ENCODE measurements at regions not wholly inside any gene's neighbourhood (a gene's known extent, or its start where the extent isn't known, plus 50 kb on each side); places are given as distances from the start of the nearest gene placed in this dataset.
"Not testable (repeated sequence)": the region's sequence is repeated elsewhere in the genome, so short reads cannot be mapped to it uniquely, and the experiment has no call there.

DNA sequence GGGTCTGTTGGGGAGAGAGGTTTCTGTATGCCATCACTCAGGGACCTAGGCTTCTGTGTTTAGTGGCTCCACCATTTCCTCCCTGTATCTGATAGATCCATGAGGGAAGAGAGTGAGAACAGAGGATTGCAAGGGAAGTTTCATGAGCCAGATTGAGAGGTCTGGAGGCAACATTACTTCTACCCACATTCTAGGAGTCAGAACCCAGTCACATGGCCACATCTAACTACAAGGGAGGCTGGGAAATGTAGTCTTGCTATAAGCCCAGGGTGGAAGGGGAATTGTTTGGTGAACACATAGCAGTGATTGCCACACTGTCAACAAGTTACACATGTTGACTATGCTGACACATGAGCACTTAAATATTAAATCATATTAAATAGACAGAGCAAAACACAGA, 834.8 kb downstream of the C12orf50 start:
- H3K9me3 Mint-ChIP-seq; intact Hi-C loops (cut with micrococcal nuclease); H3K27me3 Mint-ChIP-seq: not testable (repeated sequence)

DNA sequence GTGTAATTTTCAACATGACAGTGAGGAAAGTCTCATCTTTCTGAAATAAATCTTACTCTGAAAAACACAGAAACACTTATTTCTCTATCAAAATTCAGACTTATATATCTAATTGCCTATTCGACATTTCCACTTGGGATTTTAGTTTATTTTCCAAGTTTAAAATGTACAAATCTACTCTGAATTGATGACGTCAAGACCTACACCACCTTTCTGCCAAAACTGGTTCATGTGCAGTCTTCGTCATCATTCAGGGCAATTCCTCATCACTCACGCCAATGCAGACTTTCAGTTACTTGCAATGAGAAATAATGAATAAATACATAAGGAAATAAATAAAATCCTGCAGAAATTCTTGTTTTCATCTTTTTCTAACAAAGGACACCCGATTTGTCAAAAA, 843.8 kb downstream of the C12orf50 start:
- peaks cover 11% of the 10 kb centered on the region for H3K9me3 Mint-ChIP-seq

More for the DNA sequence above, 834.8 kb downstream of the C12orf50 start:
- H3K27ac Mint-ChIP-seq; H3K4me1 Mint-ChIP-seq (ENCODE audit: low read depth); H3K36me3 Mint-ChIP-seq (ENCODE audit: low read depth); H3K4me3 Mint-ChIP-seq: not testable (repeated sequence)

DNA sequence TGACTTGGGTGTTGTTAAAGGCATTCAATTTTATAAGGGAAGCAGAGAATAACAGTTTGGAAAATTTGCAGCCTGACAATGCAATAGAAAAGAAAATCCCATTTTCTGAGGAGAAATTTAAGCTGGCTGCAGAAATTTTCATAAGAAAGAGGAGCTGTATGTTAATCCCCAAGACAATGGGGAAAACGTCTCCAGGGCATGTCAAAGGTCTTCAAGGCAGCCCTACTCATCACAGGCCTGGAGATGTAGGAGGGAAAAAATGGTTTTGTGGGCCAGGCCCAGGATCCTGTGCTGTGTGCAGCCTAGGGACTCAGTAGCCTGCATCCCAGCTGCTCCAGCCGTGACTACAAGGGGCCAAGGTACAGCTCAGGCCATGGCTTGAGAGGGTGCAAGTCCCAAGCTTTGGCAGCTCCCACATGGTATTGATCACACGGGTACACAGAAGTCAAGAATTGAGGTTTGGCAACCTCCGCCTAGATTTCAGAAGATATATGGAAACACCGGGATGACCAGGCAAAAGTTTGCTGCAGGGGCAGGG, 846.4 kb downstream of the C12orf50 start:
- peaks cover 11% of the 10 kb centered on the region for H3K9me3 Mint-ChIP-seq
- H3K4me3 Mint-ChIP-seq: no peak overlapping the region
- H3K27ac Mint-ChIP-seq: no peak overlapping the region
- H3K4me1 Mint-ChIP-seq (ENCODE audit: low read depth): no peaks in the 10 kb centered on the region
- H3K27me3 Mint-ChIP-seq: no peaks in the 10 kb centered on the region
- intact Hi-C loops (cut with micrococcal nuclease): no loop called here
- H3K36me3 Mint-ChIP-seq (ENCODE audit: low read depth): no peaks in the 10 kb centered on the region

More for the DNA sequence above, 843.8 kb downstream of the C12orf50 start:
- intact Hi-C loops (cut with micrococcal nuclease): no loop called here
- Mint-ChIP-seq H3K27me3 (no peaks in the 10 kb centered on the region), H3K4me1 (ENCODE audit: low read depth) (no peaks in the 10 kb centered on the region), H3K4me3 (no peak overlapping the region), H3K36me3 (ENCODE audit: low read depth) (no peaks in the 10 kb centered on the region), H3K27ac (no peak overlapping the region)

DNA sequence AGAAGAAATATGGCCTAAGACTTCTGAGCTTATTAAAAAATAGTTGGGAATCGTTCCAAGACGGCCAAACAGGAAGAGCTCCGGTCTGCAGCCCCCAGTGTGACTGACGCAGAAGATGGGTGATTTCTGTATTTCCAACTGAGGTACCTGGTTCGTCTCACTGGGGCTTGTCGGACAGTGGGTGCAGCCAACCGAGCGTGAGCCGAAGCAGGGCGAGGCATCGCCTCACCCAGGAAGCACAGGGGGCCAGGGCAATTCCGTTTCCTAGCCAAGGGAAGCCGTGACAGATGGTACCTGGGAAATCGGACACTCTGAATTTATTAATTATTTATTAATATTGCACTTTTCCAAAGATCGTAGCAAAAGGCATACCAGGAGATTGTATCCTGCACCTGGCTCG, 857.8 kb downstream of the C12orf50 start:
- intact Hi-C loops (cut with micrococcal nuclease): no loop called here
- Mint-ChIP-seq H3K4me1 (ENCODE audit: low read depth) (no peaks in the 10 kb centered on the region), H3K27me3 (no peaks in the 10 kb centered on the region), H3K27ac (no peak overlapping the region), H3K4me3 (no peak overlapping the region), H3K9me3 (peaks cover 48% of the 10 kb centered on the region), H3K36me3 (ENCODE audit: low read depth) (no peaks in the 10 kb centered on the region)

- H3K4me1 Mint-ChIP-seq (ENCODE audit: low read depth): no peaks in the 10 kb centered on the region
- intact Hi-C loops (cut with micrococcal nuclease): no loop called here
- no peak overlapping the region for H3K27ac Mint-ChIP-seq
- H3K4me3 Mint-ChIP-seq: no peak overlapping the region
- peaks cover 62% of the 10 kb centered on the region for H3K9me3 Mint-ChIP-seq
- H3K27me3 Mint-ChIP-seq: no peaks in the 10 kb centered on the region
- H3K36me3 Mint-ChIP-seq (ENCODE audit: low read depth): no peaks in the 10 kb centered on the region
These were observed 860.2 kb downstream of the C12orf50 start for GRCh38 chr12:87169010-87169409.

- H3K27me3 Mint-ChIP-seq: no peaks in the 10 kb centered on the region
- no peak overlapping the region for H3K27ac Mint-ChIP-seq
- no peak overlapping the region for H3K4me3 Mint-ChIP-seq
- H3K36me3 Mint-ChIP-seq (ENCODE audit: low read depth): no peaks in the 10 kb centered on the region
- intact Hi-C loops (cut with micrococcal nuclease): no loop called here
- H3K4me1 Mint-ChIP-seq (ENCODE audit: low read depth): no peaks in the 10 kb centered on the region
- H3K9me3 Mint-ChIP-seq: peaks cover 47% of the 10 kb centered on the region
These were observed 863.3 kb downstream of the C12orf50 start for GRCh38 chr12:87165733-87166375.

- no peak overlapping the region for H3K27ac Mint-ChIP-seq
- no peaks in the 10 kb centered on the region for H3K4me1 Mint-ChIP-seq (ENCODE audit: low read depth)
- peaks cover 41% of the 10 kb centered on the region for H3K9me3 Mint-ChIP-seq
- H3K4me3 Mint-ChIP-seq: no peak overlapping the region
- H3K27me3 Mint-ChIP-seq: no peaks in the 10 kb centered on the region
- H3K36me3 Mint-ChIP-seq (ENCODE audit: low read depth): no peaks in the 10 kb centered on the region
- intact Hi-C loops (cut with micrococcal nuclease): no loop called here
These were observed 866.1 kb downstream of the C12orf50 start for GRCh38 chr12:87163122-87163521.

DNA sequence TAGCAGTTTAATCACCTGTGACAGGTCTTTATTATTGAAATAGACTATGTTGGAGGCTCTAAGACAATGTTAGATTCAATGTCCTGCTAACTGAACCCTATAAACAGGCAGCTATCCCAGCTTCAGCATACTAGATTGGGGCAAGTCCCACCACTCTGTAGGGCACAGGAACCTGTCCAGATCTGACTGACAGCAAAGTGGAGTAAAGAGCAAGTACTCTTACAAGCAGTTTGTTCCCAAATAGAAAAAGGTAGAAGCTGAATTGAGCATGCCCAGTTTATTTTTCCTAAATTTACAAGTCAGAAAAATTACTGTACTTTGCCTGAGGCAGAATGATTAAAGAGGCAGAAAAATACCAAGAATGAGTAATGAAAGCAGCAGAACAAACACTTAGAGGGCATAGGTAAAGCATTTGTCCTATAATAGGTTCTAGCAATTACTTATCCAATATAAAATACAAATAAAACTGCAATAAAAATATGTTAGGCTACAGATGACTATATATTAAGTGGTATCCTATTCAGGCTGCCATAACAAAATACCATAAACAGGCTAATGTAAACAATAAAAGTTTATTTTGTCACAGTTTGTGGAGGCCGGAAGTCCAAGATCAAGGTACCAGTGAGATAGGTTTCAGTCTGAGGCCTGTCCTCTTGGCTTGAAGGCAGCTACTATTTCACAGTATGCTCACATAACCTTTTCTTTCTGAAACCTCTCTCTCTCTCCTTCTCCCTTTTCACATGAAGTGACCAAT, 868.2 kb downstream of the C12orf50 start:
- Mint-ChIP-seq H3K4me1 (ENCODE audit: low read depth) (no peaks in the 10 kb centered on the region), H3K27me3 (no peaks in the 10 kb centered on the region), H3K9me3 (peaks cover 29% of the 10 kb centered on the region), H3K36me3 (ENCODE audit: low read depth) (no peaks in the 10 kb centered on the region), H3K27ac (no peak overlapping the region), H3K4me3 (no peak overlapping the region)
- intact Hi-C loops (cut with micrococcal nuclease): no loop called here

- Mint-ChIP-seq H3K4me1 (ENCODE audit: low read depth) (no peaks in the 10 kb centered on the region), H3K36me3 (ENCODE audit: low read depth) (no peaks in the 10 kb centered on the region), H3K4me3 (no peak overlapping the region), H3K9me3 (peaks cover 7% of the 10 kb centered on the region), H3K27me3 (no peaks in the 10 kb centered on the region), H3K27ac (no peak overlapping the region)
- intact Hi-C loops (cut with micrococcal nuclease): no loop called here
These were observed 871.4 kb downstream of the C12orf50 start for GRCh38 chr12:87157791-87158190.

- no peaks in the 10 kb centered on the region for H3K27me3 Mint-ChIP-seq
- intact Hi-C loops (cut with micrococcal nuclease): no loop called here
- no peak overlapping the region for H3K27ac Mint-ChIP-seq
- no peaks in the 10 kb centered on the region for H3K4me1 Mint-ChIP-seq (ENCODE audit: low read depth)
- peaks cover 24% of the 10 kb centered on the region for H3K9me3 Mint-ChIP-seq
- H3K36me3 Mint-ChIP-seq (ENCODE audit: low read depth): no peaks in the 10 kb centered on the region
- no peak overlapping the region for H3K4me3 Mint-ChIP-seq
These were observed 873.6 kb downstream of the C12orf50 start for GRCh38 chr12:87155621-87156020.

DNA sequence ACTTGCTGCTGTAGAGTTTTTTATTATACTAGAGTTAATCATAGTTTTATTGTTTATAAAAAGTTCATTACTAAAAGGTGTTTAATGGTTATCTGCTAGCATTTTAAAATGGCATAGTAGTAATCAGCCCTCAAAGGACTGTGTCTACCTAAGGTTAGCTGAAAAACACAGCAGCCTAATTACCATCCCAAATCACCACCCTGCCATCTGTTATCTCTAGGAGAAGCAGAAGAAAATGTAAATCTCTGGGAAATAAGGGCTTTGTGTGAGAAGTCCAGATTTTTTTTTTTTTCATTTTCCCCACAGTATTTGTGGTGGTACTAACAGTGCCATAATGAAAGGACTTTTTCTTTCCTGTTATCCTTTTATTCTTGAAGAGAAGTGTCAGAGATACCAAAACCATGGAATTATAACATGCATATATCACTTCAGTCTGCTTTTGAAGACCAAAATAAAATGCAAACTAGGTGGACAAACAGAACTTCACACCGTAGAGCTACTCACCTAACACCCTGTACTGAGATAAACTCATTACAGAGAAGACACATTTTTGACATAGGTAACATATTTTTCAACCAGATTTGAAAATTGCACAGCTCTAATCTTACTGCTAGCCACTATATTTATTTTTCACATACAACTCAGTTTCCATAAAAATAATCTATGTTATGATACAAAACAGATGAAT, 876.2 kb downstream of the C12orf50 start:
- H3K9me3 Mint-ChIP-seq: peaks cover 31% of the 10 kb centered on the region
- no peaks in the 10 kb centered on the region for H3K27me3 Mint-ChIP-seq
- no peaks in the 10 kb centered on the region for H3K36me3 Mint-ChIP-seq (ENCODE audit: low read depth)
- H3K4me3 Mint-ChIP-seq: no peak overlapping the region
- no peaks in the 10 kb centered on the region for H3K4me1 Mint-ChIP-seq (ENCODE audit: low read depth)
- no peak overlapping the region for H3K27ac Mint-ChIP-seq
- intact Hi-C loops (cut with micrococcal nuclease): no loop called here

DNA sequence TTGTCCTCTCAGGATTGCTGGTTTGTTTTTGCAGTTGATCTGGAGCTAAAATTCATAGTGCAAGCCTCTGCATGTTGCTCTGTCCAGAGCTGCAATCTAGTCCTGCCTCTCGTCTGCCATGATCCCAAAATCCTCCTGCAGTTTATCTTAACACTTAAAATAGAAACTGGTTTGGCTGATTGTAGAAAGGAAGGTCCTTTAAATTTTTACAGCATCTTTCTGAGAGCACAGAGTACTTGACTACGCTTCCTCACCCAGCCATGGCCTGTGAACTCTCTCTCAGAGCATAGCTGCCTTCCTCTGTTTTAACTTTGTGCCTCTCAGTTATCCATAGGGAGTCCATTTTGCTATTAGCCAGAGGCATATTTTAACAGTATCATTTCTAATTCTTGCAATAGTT, 877.1 kb downstream of the C12orf50 start:
- H3K4me1 Mint-ChIP-seq (ENCODE audit: low read depth): no peaks in the 10 kb centered on the region
- intact Hi-C loops (cut with micrococcal nuclease): no loop called here
- peaks cover 31% of the 10 kb centered on the region for H3K9me3 Mint-ChIP-seq
- H3K36me3 Mint-ChIP-seq (ENCODE audit: low read depth): no peaks in the 10 kb centered on the region
- no peak overlapping the region for H3K27ac Mint-ChIP-seq
- H3K27me3 Mint-ChIP-seq: no peaks in the 10 kb centered on the region
- no peak overlapping the region for H3K4me3 Mint-ChIP-seq

DNA sequence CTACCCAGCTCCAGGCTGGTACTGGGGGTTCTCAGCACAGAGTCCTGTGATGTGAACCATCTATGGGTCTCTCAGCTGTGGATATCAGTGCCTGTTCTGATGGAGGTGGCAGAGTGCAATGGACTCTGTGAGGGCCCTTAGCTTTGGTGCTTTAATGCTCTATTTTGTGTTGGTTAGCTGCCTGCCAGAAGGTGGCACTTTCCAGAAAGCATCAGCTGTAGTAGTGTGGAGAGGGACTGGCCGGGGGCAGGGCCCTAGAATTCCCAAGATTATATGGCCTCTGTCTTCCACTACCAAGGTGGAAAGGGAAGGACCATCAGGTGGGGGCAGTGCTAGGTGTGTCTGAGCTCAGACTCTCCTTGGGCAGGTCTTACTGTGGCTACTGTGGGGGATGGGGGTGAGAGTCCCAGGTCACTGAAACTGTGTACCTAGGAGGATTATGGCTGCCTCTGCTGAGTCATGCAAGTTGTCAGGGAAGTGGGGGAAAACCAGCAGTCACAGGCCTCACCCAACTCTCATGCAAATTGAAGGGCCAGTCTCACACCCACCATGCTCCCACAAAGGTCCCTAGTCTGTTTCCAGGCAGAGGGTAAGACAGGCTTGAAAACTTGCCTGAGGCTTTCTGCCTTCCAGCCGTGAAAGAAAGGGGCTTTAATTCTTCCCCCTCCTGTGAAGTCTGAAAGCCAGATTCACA, 878.1 kb downstream of the C12orf50 start:
- no peak overlapping the region for H3K4me3 Mint-ChIP-seq
- no peak overlapping the region for H3K27ac Mint-ChIP-seq
- peaks cover 31% of the 10 kb centered on the region for H3K9me3 Mint-ChIP-seq
- no peaks in the 10 kb centered on the region for H3K27me3 Mint-ChIP-seq
- no peaks in the 10 kb centered on the region for H3K4me1 Mint-ChIP-seq (ENCODE audit: low read depth)
- intact Hi-C loops (cut with micrococcal nuclease): no loop called here
- no peaks in the 10 kb centered on the region for H3K36me3 Mint-ChIP-seq (ENCODE audit: low read depth)

- no peaks in the 10 kb centered on the region for H3K4me1 Mint-ChIP-seq (ENCODE audit: low read depth)
- H3K27ac Mint-ChIP-seq: no peak overlapping the region
- no peaks in the 10 kb centered on the region for H3K27me3 Mint-ChIP-seq
- H3K4me3 Mint-ChIP-seq: no peak overlapping the region
- H3K9me3 Mint-ChIP-seq: no peaks in the 10 kb centered on the region
- intact Hi-C loops (cut with micrococcal nuclease): no loop called here
- no peaks in the 10 kb centered on the region for H3K36me3 Mint-ChIP-seq (ENCODE audit: low read depth)
These were observed 886.2 kb upstream of the MGAT4C start for GRCh38 chr12:87142342-87142741.

Measured in dendritic cell treated with granulocyte-macrophage colony-stimulating factor and Interleukin-4, amounts not matched to agents 40 ng/mL and 50 ng/mL, for 4 days (primary cell).